CD4-positive, alpha-beta memory T cell (primary cell): ENCODE measurements at regions not wholly inside any gene's neighbourhood (a gene's known extent, or its start where the extent isn't known, plus 50 kb on each side); places are given as distances from the start of the nearest gene placed in this dataset.
"Not testable (repeated sequence)": the region's sequence is repeated elsewhere in the genome, so short reads cannot be mapped to it uniquely, and the experiment has no call there.

ENCODE experiments used
- CTCF ChIA-PET: fragments of 350-600 bp; sonication (Branson Sonifier 250); formaldehyde crosslinking; loops from one replicate; lab custom pipeline; 2021; ENCODE audit warnings: inconsistent platforms; ENCODE audit not compliant: partially characterized antibody; lab: Charles Lee
- POLR2A ChIA-PET: fragments of 350-600 bp; sonication (Branson Sonifier 250); formaldehyde crosslinking; loops from one replicate; lab custom pipeline; 2021; ENCODE audit not compliant: partially characterized antibody; lab: Charles Lee
- DNase-seq, 5 donors: peaks; one replicate each; pipeline versions ENCODE4 v3.0.0 to v3.0.0-alpha.2; 2020 to 2022; ENCODE audit warnings: mixed read lengths in 1 of 5
- H3K27ac ChIP-seq: one replicate; pipeline ENCODE4 v1.7.0; 2013; ENCODE audit warnings: low read depth, low read length
- H3K27me3 ChIP-seq: 2 replicates; pipeline ENCODE4 v1.7.0; 2013; ENCODE audit warnings: mild to moderate bottlenecking, low read length, moderate library complexity; ENCODE audit not compliant: insufficient read depth
- H3K36me3 ChIP-seq: 2 replicates; pipeline ENCODE4 v1.7.0; 2013; ENCODE audit warnings: mild to moderate bottlenecking, low read length, moderate library complexity; ENCODE audit not compliant: insufficient read depth
- H3K4me1 ChIP-seq: 2 replicates; pipeline ENCODE4 v1.7.0; 2013; ENCODE audit warnings: mild to moderate bottlenecking, low read length, moderate library complexity; ENCODE audit not compliant: insufficient read depth
- H3K4me3 ChIP-seq, 2 donors: one replicate each; pipeline ENCODE4 v1.7.0; 2013; ENCODE audit warnings: low read length in 2 of 2, mild to moderate bottlenecking in 1 of 2
- H3K9me3 ChIP-seq, 2 donors: one replicate each; pipeline ENCODE4 v1.7.0; 2013; ENCODE audit warnings: low read length in 2 of 2, control low read depth in 1 of 2; ENCODE audit not compliant: control insufficient read depth in 1 of 2
- H3K27ac Mint-ChIP-seq, 7 donors: one replicate each; pipeline ENCODE4 v1.8.0; 2020 to 2021; ENCODE audit warnings: mixed read lengths in 7 of 7, mild to moderate bottlenecking in 6 of 7, inconsistent platforms in 3 of 7, moderate library complexity in 3 of 7
- H3K27me3 Mint-ChIP-seq, 2 donors: one replicate each; pipeline ENCODE4 v1.8.0; 2020 to 2021; ENCODE audit warnings: mixed read lengths in 2 of 2
- H3K36me3 Mint-ChIP-seq, 2 donors: one replicate each; pipeline ENCODE4 v1.8.0; 2020 to 2021; ENCODE audit warnings: mixed read lengths in 2 of 2, inconsistent platforms in 1 of 2, mild to moderate bottlenecking in 1 of 2
- H3K4me1 Mint-ChIP-seq, 4 donors: one replicate each; pipeline ENCODE4 v1.8.0; 2020 to 2021; ENCODE audit warnings: mixed read lengths in 4 of 4, mild to moderate bottlenecking in 1 of 4
- H3K4me3 Mint-ChIP-seq, 8 donors: one replicate each; pipeline ENCODE4 v1.8.0; 2020 to 2021; ENCODE audit warnings: mixed read lengths in 8 of 8, mild to moderate bottlenecking in 7 of 8, moderate library complexity in 6 of 8, inconsistent platforms in 3 of 8
- H3K9me3 Mint-ChIP-seq, 8 donors: one replicate each; pipeline ENCODE4 v1.8.0; 2020 to 2021; ENCODE audit warnings: mixed read lengths in 8 of 8, mild to moderate bottlenecking in 5 of 8, inconsistent platforms in 3 of 8, moderate library complexity in 1 of 8
- intact Hi-C: fragments of 100-400 bp; cut with micrococcal nuclease; formaldehyde crosslinking; loops from one replicate; pipeline ENCODE4 v1.15.1; 2023

DNA sequence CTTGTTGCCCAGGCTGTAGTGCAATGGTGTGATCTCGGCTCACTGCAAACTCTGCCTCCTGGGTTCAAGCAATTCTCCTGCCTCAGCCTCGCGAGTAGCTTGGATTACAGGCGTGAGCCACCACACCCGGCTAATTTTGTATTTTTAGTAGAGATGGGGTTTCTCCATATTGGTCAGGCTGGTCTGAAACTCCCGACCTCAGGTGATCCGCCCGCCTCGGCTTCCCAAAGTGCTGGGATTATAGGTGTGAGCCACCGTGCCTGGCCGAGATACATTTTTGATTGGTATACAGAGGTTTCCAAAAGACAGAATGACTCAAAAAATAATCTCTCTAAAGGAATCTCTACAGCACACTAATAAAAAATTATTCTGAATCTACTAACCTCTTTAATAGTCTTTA is 187.0 kb upstream of the RTL1 start:
- H3K4me1 ChIP-seq, POLR2A ChIA-PET, H3K27ac Mint-ChIP-seq, H3K4me1 Mint-ChIP-seq, H3K27ac ChIP-seq, DNase-seq, H3K36me3 ChIP-seq, H3K4me3 ChIP-seq, intact Hi-C loops, H3K27me3 ChIP-seq, H3K9me3 Mint-ChIP-seq, H3K36me3 Mint-ChIP-seq, CTCF ChIA-PET, H3K4me3 Mint-ChIP-seq, H3K9me3 ChIP-seq: not testable (repeated sequence)
- H3K27me3 Mint-ChIP-seq, result peaks cover 5 to 15% of the 10 kb centered on the region in 2 donors

GRCh38 chr14:101090976-101091375 is 187.5 kb upstream of the RTL1 start:
- Mint-ChIP-seq H3K27me3 (peaks cover 2 to 17% of the 10 kb centered on the region in 2 donors), H3K4me3 (no peak overlapping the region), H3K4me1 (no peaks in the 10 kb centered on the region), H3K36me3 (no peaks in the 10 kb centered on the region), H3K27ac (no peak overlapping the region), H3K9me3 (peaks cover 0 to 4% (median 1%) of the 10 kb centered on the region in 8 donors)
- ChIA-PET CTCF (no interaction called here), POLR2A (no interaction called here)
- DNase-seq, result no peak
- Histone ChIP-seq H3K4me1 (no peaks in the 10 kb centered on the region), H3K9me3 (no peaks in the 10 kb centered on the region), H3K36me3 (no peaks in the 10 kb centered on the region), H3K4me3 (no peak overlapping the region), H3K27me3 (no peaks in the 10 kb centered on the region), H3K27ac (no peak overlapping the region)
- intact Hi-C loops, result no loop called here

GRCh38 chr14:101094916-101095315 is 191.4 kb upstream of the RTL1 start:
- H3K27ac Mint-ChIP-seq, H3K36me3 Mint-ChIP-seq, H3K27ac ChIP-seq, H3K27me3 ChIP-seq, H3K9me3 Mint-ChIP-seq, CTCF ChIA-PET, intact Hi-C loops, POLR2A ChIA-PET, H3K4me3 Mint-ChIP-seq, H3K36me3 ChIP-seq, H3K4me3 ChIP-seq, DNase-seq, H3K9me3 ChIP-seq, H3K4me1 Mint-ChIP-seq, H3K4me1 ChIP-seq: not testable (repeated sequence)
- H3K27me3 Mint-ChIP-seq, result peaks cover 9 to 23% of the 10 kb centered on the region in 2 donors

- no peak for DNase-seq
- CTCF ChIA-PET, result no interaction called here
- Mint-ChIP-seq H3K4me3 (no peak overlapping the region), H3K27ac (no peak overlapping the region), H3K27me3 (peaks cover 9 to 20% of the 10 kb centered on the region in 2 donors), H3K9me3 (peaks cover 0 to 10% (median 5%) of the 10 kb centered on the region in 8 donors), H3K4me1 (no peaks in the 10 kb centered on the region), H3K36me3 (no peaks in the 10 kb centered on the region)
- Histone ChIP-seq H3K27ac (no peak overlapping the region), H3K36me3 (no peaks in the 10 kb centered on the region), H3K9me3 (no peaks in the 10 kb centered on the region), H3K27me3 (no peaks in the 10 kb centered on the region), H3K4me3 (no peak overlapping the region), H3K4me1 (no peaks in the 10 kb centered on the region)
- POLR2A ChIA-PET, result no interaction called here
- intact Hi-C loops, result no loop called here
Measured at GRCh38 chr14:101096551-101096950, 193.0 kb upstream of the RTL1 start.

DNA sequence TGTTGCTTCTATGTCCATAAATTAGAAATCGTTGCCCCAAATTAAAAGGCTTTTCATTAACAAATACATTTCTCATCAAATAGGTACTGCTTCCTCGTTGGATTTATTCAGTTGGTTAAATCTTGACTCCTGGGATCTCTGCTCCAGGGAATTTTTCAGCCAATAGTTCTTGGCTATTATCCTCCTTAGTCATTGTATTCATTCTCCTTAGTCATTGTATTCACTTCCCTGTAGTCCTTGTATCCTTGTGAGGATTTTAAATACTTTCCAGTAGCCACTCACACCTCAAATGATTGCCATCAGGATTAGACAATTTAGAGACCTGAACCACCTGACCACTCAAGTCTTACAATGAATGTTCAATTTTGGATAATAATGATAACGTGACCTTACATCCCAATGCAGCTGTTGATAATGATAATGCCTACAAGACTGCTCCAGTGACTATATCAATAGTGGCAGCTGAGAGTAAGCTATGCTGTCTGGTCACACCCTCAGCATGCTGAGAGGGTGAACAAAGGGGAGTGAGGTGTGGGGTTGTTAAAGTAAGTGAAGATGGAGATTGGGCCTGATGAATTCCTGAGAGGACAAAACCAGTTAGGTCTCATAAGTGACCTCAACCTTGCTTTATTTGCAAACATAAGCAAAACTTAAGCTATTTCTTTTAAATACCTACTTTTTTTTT is 193.7 kb upstream of the RTL1 start:
- no peak for DNase-seq
- no peak overlapping the region for H3K27ac ChIP-seq
- no peak overlapping the region for H3K4me3 Mint-ChIP-seq
- ChIA-PET POLR2A (no interaction called here), CTCF (no interaction called here)
- peaks cover 9 to 20% of the 10 kb centered on the region in 2 donors for H3K27me3 Mint-ChIP-seq
- H3K27ac Mint-ChIP-seq, result no peak overlapping the region
- no peaks in the 10 kb centered on the region for H3K36me3 ChIP-seq
- intact Hi-C loops, result no loop called here
- peaks cover 0 to 10% (median 5%) of the 10 kb centered on the region in 8 donors for H3K9me3 Mint-ChIP-seq
- H3K36me3 Mint-ChIP-seq, result no peaks in the 10 kb centered on the region
- H3K27me3 ChIP-seq, result no peaks in the 10 kb centered on the region
- H3K4me1 Mint-ChIP-seq, result no peaks in the 10 kb centered on the region
- no peak overlapping the region for H3K4me3 ChIP-seq
- H3K9me3 ChIP-seq, result no peaks in the 10 kb centered on the region
- H3K4me1 ChIP-seq, result no peaks in the 10 kb centered on the region

DNA sequence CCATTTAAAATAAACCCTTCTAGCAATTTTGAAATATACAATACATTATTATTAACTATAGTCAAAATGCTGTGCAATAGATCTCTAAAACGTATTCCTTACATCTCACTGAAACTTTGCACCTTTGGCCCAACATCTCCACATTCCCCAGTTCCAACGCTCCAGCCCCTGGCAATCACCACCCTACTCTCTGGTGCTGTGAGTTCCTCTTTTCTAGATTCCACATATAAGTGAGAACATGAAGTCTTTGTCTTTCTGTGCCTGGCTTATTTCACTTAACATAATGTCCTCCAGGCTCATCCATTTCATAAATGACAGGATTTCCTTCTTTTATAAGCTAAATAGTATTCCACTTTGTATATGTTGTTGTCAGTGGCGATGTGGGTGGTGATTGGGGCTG is 194.7 kb upstream of the RTL1 start:
- Mint-ChIP-seq H3K27me3 (peaks cover 11 to 19% of the 10 kb centered on the region in 2 donors), H3K36me3 (no peaks in the 10 kb centered on the region), H3K27ac (no peak overlapping the region), H3K4me3 (no peak overlapping the region), H3K9me3 (peaks cover 0 to 10% (median 5%) of the 10 kb centered on the region in 8 donors), H3K4me1 (no peaks in the 10 kb centered on the region)
- Histone ChIP-seq H3K9me3 (no peaks in the 10 kb centered on the region), H3K4me3 (no peak overlapping the region), H3K27ac (no peak overlapping the region), H3K36me3 (no peaks in the 10 kb centered on the region), H3K4me1 (no peaks in the 10 kb centered on the region), H3K27me3 (no peaks in the 10 kb centered on the region)
- POLR2A ChIA-PET, result no interaction called here
- no peak for DNase-seq
- CTCF ChIA-PET, result interaction anchor here (0.6 kb wide), 1 partner anchor 449 kb away, joined by 5 read pairs; no protein-coding TSS in a partner anchor
- intact Hi-C loops, result no loop called here

DNA sequence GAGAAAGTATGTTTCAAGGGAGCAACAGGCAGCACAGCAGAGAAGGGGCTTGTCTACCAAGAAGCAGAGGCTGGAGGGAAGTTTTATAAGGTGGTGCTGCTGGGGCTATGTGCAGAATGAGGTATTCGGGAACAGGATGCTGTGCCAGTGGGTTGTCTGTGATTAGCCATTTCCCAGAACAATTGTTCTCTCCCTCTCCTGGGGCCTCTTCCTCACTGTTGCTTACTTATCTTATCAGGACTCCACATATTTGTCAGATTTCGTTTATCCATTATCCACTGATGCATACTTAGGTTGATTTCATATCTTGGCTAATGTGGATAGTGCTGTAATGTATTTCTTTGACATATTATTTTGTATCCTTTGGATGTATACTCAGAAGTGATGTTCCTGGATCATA is 195.1 kb upstream of the RTL1 start:
- H3K9me3 Mint-ChIP-seq, result peaks cover 0 to 10% (median 5%) of the 10 kb centered on the region in 8 donors
- no peak overlapping the region for H3K4me3 Mint-ChIP-seq
- intact Hi-C loops, result no loop called here
- POLR2A ChIA-PET, result no interaction called here
- H3K36me3 Mint-ChIP-seq, result no peaks in the 10 kb centered on the region
- DNase-seq, result no peak
- Histone ChIP-seq H3K36me3 (no peaks in the 10 kb centered on the region), H3K27me3 (no peaks in the 10 kb centered on the region), H3K4me3 (no peak overlapping the region), H3K27ac (no peak overlapping the region), H3K9me3 (no peaks in the 10 kb centered on the region), H3K4me1 (no peaks in the 10 kb centered on the region)
- no peaks in the 10 kb centered on the region for H3K4me1 Mint-ChIP-seq
- peaks cover 11 to 20% of the 10 kb centered on the region in 2 donors for H3K27me3 Mint-ChIP-seq
- no peak overlapping the region for H3K27ac Mint-ChIP-seq
- CTCF ChIA-PET, result interaction anchor here (0.6 kb wide), 1 partner anchor 448 kb away, joined by 5 read pairs; no protein-coding TSS in a partner anchor
